ENCODE measurements at regions not wholly inside any gene's neighbourhood (a gene's known extent, or its start where the extent isn't known, plus 50 kb on each side); places are given as distances from the start of the nearest gene placed in this dataset.

- no peaks in the 10 kb centered on the region for H3K4me1 Mint-ChIP-seq
- H3K4me3 Mint-ChIP-seq: no peak overlapping the region
- TF ChIP-seq CTCF (IDR thresholded peaks at IDR 0.05) (no peak), EZH2 (IDR thresholded peaks at IDR 0.05) (no peak), EZH2phosphoT487 (IDR thresholded peaks at IDR 0.05) (no peak)
- Histone ChIP-seq H4K20me1 (ENCODE audit: low read depth) (no peaks in the 10 kb centered on the region), H2AFZ (replicated peaks) (no peak overlapping the region), H3K4me1 (no peaks in the 10 kb centered on the region), H3K27me3 (no peaks in the 10 kb centered on the region), H3K79me2 (ENCODE audit: low read depth) (no peaks in the 10 kb centered on the region), H3K4me3 (no peak overlapping the region), H3K9ac (no peak overlapping the region), H3K36me3 (no peaks in the 10 kb centered on the region), H3K4me2 (no peak overlapping the region), H3K27ac (no peak overlapping the region), H3F3A (ENCODE audit: low read depth) (no peaks in the 10 kb centered on the region), H3K9me3 (ENCODE audit: low read depth) (no peaks in the 10 kb centered on the region)
- no peaks in the 10 kb centered on the region for H3K36me3 Mint-ChIP-seq
- no peak for DNase-seq (ENCODE audit: low spot score)
- H3K9me3 Mint-ChIP-seq: no peaks in the 10 kb centered on the region
- no peak overlapping the region for H3K27ac Mint-ChIP-seq
- no peaks in the 10 kb centered on the region for H3K27me3 Mint-ChIP-seq (ENCODE audit: insufficient read depth, low read depth)
These were observed 169.7 kb upstream of the CD180 start for GRCh38 chr5:67366276-67366675.

GRCh38 chr5:67364381-67364970 lies 167.9 kb upstream of the CD180 start:
- TF ChIP-seq EZH2phosphoT487 (IDR thresholded peaks at IDR 0.05): no peak
- TF ChIP-seq EZH2 (IDR thresholded peaks at IDR 0.05): no peak
- no peak for TF ChIP-seq CTCF (IDR thresholded peaks at IDR 0.05)
- H3K4me3 ChIP-seq: no peak overlapping the region
- H3K4me2 ChIP-seq: no peak overlapping the region
- Mint-ChIP-seq H3K27ac (no peak overlapping the region), H3K36me3 (no peaks in the 10 kb centered on the region), H3K4me3 (no peak overlapping the region), H3K9me3 (no peaks in the 10 kb centered on the region), H3K27me3 (ENCODE audit: insufficient read depth, low read depth) (no peaks in the 10 kb centered on the region), H3K4me1 (peaks cover 6% of the 10 kb centered on the region)
- no peaks in the 10 kb centered on the region for H3K9me3 ChIP-seq (ENCODE audit: low read depth)
- no peak overlapping the region for H3K27ac ChIP-seq
- no peaks in the 10 kb centered on the region for H3K4me1 ChIP-seq
- no peaks in the 10 kb centered on the region for H4K20me1 ChIP-seq (ENCODE audit: low read depth)
- no peaks in the 10 kb centered on the region for H3K36me3 ChIP-seq
- H3K9ac ChIP-seq: no peak overlapping the region
- no peak overlapping the region for H2AFZ ChIP-seq (replicated peaks)
- no peaks in the 10 kb centered on the region for H3K27me3 ChIP-seq
- no peak for DNase-seq (ENCODE audit: low spot score)
- H3F3A ChIP-seq (ENCODE audit: low read depth): no peaks in the 10 kb centered on the region
- no peaks in the 10 kb centered on the region for H3K79me2 ChIP-seq (ENCODE audit: low read depth)

- Histone ChIP-seq H3K9me3 (ENCODE audit: low read depth) (no peaks in the 10 kb centered on the region), H3K36me3 (no peaks in the 10 kb centered on the region), H3K27me3 (no peaks in the 10 kb centered on the region), H3K4me3 (no peak overlapping the region), H3K4me1 (no peaks in the 10 kb centered on the region), H2AFZ (replicated peaks) (no peak overlapping the region), H3F3A (ENCODE audit: low read depth) (no peaks in the 10 kb centered on the region), H3K4me2 (no peak overlapping the region), H4K20me1 (ENCODE audit: low read depth) (no peaks in the 10 kb centered on the region), H3K79me2 (ENCODE audit: low read depth) (no peaks in the 10 kb centered on the region), H3K9ac (no peak overlapping the region), H3K27ac (no peak overlapping the region)
- no peak overlapping the region for H3K27ac Mint-ChIP-seq
- DNase-seq (ENCODE audit: low spot score): no peak
- H3K27me3 Mint-ChIP-seq (ENCODE audit: insufficient read depth, low read depth): no peaks in the 10 kb centered on the region
- H3K36me3 Mint-ChIP-seq: no peaks in the 10 kb centered on the region
- H3K9me3 Mint-ChIP-seq: no peaks in the 10 kb centered on the region
- H3K4me3 Mint-ChIP-seq: no peak overlapping the region
- TF ChIP-seq CTCF (IDR thresholded peaks at IDR 0.05) (no peak), EZH2 (IDR thresholded peaks at IDR 0.05) (no peak), EZH2phosphoT487 (IDR thresholded peaks at IDR 0.05) (no peak)
- peaks cover 6% of the 10 kb centered on the region for H3K4me1 Mint-ChIP-seq
These were observed 167.4 kb upstream of the CD180 start for GRCh38 chr5:67363963-67364362.

All from neural progenitor cell (in vitro differentiated cells).